Activated CD4-positive, alpha-beta T cell treated with anti-CD3 and anti-CD28 coated beads, Interleukin-10, Interleukin-2, amounts not matched to agents 100 ng/mL and 50 ng/mL, durations not matched to agents 16 hours and 8 hours (primary cell): ENCODE measurements at regions not wholly inside any gene's neighbourhood (a gene's known extent, or its start where the extent isn't known, plus 50 kb on each side); places are given as distances from the start of the nearest gene placed in this dataset.

Experiments
- DNase-seq: peaks from one replicate; pipeline ENCODE4 v3.0.0-alpha.2; 2020

- no peak for DNase-seq
Observed at GRCh38 chr1:216908126-216908525, 184.9 kb upstream of the ESRRG start.

- no peak for DNase-seq
Observed at GRCh38 chr1:216907100-216907499, 183.9 kb upstream of the ESRRG start.

DNA sequence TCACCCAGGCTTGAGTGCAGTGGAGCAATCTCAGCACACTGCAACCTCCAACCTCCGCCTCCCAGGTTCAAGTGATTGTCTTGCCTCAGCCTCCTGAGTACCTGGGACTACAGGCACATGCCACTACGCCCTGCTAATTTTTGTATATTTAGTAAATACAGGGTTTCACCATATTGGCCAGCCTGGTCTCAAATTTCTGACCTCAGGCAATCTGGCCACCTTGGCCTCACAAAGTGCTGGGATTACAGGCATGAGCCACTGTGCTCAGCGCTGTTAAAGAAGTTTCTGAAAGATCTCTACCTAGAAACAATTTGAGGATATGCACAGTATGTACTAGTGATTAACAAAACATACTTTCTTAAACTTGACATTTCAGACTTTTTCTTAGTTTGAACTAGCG is 182.6 kb upstream of the ESRRG start:
- no peak for DNase-seq

DNA sequence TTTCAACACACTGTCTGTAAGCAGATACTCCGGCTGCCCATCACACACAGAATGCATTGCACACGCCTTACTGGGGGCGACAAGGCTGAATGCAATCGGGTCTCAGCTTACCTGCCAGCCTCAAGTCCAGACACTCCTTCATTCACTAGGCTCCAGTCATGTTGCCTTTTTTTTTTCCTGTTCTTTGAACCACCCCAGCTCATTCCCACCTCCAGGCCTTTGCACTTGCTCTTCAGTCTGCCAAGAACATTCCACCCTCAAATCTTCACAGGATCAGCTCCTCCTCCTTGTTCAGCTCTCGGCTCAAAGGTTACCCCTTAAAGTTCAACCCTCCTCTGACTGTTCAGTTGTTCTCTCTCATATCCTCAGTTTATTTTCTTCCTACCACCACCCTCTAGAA is 181.9 kb upstream of the ESRRG start:
- DNase-seq, result no peak

- DNase-seq, result no peak
Observed at GRCh38 chr1:216904471-216904870, 181.2 kb upstream of the ESRRG start.

- DNase-seq, result no peak
Observed at GRCh38 chr1:216903382-216903740, 180.1 kb upstream of the ESRRG start.

- no peak for DNase-seq
Observed at GRCh38 chr1:216902669-216903381, 179.6 kb upstream of the ESRRG start.

DNA sequence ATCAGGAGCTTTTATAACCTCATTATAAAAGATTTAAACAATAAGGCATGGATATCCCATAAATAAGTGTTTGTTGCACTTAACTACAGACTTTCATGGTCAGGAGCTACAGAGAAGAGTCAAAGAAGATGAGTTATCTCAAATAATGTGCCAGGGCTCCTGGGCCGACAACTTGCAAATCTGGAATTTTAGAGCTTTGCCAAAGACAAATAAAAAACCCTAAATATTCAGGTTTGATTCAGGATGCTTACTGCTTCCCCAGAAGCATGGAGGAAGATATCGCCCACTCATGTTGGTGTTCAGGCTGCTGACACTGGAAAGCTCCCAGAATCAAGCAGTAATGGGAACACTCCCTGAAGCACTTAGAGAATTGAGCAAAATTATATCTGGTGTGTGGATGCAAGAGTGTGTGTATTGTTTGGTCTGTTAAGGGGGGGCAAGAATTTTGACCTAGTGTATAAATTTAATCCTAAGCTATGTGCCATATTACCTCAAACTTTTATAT is 176.9 kb upstream of the ESRRG start:
- DNase-seq, result no peak

DNA sequence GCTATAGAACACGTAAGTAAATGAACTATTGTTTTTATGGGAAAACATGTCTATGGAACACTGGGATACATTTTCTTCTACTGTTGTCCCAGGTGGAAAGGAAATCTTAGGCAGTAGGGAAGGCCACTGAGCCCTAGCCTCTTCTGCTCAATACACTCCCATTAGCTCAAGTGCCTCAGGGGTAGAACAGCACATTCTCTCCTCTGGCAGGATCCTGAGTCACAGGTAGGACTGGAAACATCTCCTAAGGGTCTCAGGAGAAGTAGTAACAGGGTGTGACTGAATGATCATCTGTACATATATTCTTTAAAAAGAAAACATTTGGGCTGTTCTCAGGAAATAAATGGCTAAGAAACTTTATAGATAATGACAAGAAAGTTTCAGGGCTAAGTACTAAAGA is 175.6 kb upstream of the ESRRG start:
- DNase-seq, result no peak

DNA sequence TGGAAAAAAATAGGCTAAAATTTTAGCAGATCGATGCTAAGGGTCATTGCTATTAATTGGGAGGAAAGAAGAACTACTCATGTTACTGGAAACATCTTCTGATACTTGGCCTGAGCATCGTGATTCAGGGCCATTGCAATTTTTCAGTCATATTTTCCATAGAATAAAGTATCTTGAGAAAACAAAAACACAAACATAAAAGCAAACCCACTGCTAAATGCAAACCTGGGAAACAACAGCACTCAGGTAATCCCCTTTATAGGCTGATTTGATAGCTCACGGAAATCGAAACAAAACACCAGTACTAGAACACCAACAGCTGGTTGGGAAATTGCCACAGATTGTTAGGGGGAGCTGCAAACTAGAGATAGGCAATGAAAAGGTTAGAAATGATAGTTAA is 172.9 kb upstream of the ESRRG start:
- no peak for DNase-seq

GRCh38 chr1:216894494-216894893 is 171.3 kb upstream of the ESRRG start:
- no peak for DNase-seq

DNA sequence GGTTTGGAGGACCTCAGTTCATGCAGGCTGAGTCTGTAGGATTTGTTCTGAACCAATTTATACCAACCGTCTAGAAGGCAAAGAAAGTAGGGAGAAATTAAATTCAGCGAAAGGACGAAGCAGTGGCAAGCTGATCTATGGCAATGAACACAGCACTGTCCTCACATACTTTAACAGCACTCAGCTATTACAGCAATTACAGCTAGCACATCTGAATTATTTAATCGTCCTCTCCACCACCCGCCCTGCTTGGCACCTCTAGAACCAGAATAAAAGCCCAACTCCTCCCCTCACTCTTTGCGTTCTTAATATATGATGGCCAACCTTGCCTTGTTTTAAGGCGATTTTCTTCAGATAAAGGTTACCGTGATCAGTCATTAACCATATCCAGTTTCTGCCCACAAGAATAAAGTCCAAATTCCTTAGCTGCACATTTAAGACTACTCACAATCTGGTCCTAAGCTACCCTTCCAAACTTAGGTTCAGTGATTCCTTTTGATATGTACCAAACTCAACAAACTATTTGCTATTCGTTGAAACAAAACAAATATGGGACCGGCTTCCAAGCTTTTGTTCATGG is 169.4 kb upstream of the ESRRG start:
- DNase-seq, result no peak

DNA sequence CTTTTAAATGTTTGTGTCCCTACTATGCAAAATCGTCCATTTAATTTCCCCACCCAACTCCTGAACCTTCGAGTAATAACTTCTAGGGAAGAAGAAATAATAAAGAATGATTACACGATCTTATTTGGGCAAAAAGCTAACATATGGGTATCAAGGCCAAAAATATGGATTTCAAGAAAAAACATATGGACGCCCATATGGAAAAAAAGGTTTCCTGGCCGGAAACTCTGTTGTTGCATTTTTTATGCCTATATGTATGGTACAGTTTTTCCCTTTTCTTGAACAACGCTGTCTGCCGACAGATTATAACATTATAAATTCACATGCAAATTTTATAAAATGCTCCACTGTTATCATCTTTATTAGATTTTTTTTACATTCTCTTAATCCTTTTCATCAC is 167.6 kb upstream of the ESRRG start:
- no peak for DNase-seq

GRCh38 chr1:216888731-216889130 is 165.5 kb upstream of the ESRRG start:
- DNase-seq, result no peak

GRCh38 chr1:216887032-216887431 is 163.8 kb upstream of the ESRRG start:
- DNase-seq, result no peak

- no peak for DNase-seq
Observed at GRCh38 chr1:216884614-216885229, 161.5 kb upstream of the ESRRG start.

DNA sequence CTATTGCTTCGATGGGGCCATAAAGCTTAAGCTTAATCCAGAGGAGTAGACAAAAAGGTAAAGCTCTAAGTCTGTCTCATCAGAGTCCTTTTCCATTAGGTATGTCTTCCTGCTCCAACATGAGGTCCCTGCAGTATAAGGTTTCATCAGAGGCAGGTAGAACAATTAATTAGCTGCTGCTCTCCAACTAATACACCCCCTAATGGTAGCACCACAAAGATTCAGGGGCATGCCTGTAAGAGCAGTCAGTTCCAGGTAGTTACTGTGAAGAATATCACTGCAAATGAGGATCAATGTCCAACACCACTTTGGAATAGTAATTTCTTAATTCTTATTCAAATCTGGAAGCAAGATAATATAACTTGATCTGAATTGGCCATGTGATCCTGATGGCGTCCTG is 160.3 kb upstream of the ESRRG start:
- no peak for DNase-seq

- DNase-seq, result no peak
Observed at GRCh38 chr1:216881695-216882094, 158.5 kb upstream of the ESRRG start.

- no peak for DNase-seq
Observed at GRCh38 chr1:216866714-216867113, 143.5 kb upstream of the ESRRG start.

DNA sequence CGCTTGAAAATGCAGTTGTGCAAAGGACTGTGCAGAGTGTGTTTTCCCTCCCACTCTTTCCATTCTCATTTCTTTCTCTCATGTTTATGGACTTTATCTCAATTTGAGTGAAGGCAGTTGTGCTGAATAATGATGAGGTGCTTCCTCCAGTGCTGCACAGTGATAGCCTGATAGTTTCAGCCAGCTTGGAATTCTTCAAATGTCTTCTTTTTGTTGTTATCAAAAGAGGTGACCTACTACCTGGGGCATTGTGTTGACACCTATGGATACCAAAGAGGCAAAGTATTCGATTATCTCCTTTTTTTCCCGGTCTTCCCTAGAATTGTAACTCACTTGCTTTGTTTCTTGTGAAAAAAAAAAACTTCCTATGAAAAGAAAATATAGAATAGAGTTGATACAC is 132.6 kb upstream of the ESRRG start:
- no peak for DNase-seq

DNA sequence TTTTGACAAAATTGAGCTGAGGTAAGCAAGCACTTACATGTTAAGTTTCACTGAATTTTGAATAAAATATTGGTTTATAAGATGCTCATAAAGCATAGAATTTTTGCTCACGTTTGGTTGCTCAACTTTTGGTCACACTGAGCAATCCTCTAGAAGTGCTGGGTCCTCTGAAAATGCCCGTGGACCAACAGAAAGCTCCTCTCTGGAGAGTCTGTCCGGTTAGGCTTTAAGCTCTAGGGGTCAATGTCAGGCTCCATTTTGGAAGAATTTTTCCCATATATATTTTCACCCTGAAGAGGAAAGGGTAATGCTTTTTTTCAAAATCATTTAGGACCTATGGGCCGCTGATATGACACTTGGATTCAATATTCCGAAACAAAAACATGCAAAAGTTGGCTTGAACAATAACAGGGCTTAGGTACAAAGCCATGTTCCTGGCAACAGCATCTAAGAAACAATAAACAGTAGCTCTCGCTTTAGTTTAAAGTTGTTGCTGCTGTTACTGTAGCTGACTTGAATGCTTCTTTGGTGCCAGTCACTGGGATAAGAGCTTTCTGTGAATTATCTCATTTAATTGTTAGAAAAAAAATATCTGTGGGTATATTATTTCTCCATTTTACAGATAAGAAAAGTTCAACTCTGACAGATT is 131.7 kb upstream of the ESRRG start:
- no peak for DNase-seq

GRCh38 chr1:216851073-216851472 is 127.8 kb upstream of the ESRRG start:
- no peak for DNase-seq

DNA sequence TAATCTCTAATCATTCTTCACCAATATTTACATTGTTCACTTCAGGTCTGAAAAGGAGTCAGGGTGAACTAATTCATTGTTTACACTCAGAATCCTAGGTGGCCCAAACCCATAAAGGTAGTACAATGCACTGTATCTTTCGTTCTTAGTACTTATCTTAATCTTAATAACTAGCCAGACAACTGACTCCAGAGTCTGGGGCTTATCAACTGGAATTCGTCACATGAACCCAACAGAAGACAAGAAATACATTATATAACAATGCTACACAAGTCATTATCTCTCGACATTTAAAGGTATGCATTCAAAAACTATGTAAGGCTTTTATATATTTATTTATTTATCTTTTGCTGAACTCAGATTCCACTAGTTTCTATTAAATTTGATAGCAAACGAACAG is 125.9 kb upstream of the ESRRG start:
- DNase-seq, result no peak

- no peak for DNase-seq
Observed at GRCh38 chr1:216847397-216848036, 124.3 kb upstream of the ESRRG start.
